GM23338 (cell line): ENCODE measurements at regions not wholly inside any gene's neighbourhood (a gene's known extent, or its start where the extent isn't known, plus 50 kb on each side); places are given as distances from the start of the nearest gene placed in this dataset.

ENCODE experiments used
- ATAC-seq: fragments of 200-7000 bp; cut with Tn5 transposase; 3 replicates; pipeline ENCODE4 v1.9.1; 2020
- DNase-seq: peaks from one replicate; pipeline ENCODE4 v3.0.0-alpha.2; 2015; ENCODE audit warnings: low spot score
- H2AFZ ChIP-seq: fragments of 200-600 bp; sonication (generic); 2 replicates; pipeline ENCODE4 v1.8.0; 2016; ENCODE audit warnings: antibody characterized with exemption, mild to moderate bottlenecking, moderate library complexity
- H3F3A ChIP-seq: fragments of 200-600 bp; sonication (generic); replicated peaks from 2 replicates; pipeline ENCODE4 v1.8.0; 2017; ENCODE audit warnings: antibody characterized with exemption, mixed run types, low read depth
- H3K27ac ChIP-seq: fragments of 200-600 bp; sonication (generic); 2 replicates; pipeline ENCODE4 v1.6.1; 2016; ENCODE audit warnings: low read depth
- H3K27me3 ChIP-seq: fragments of 200-600 bp; sonication (generic); 2 replicates; pipeline ENCODE4 v1.8.0; 2016; ENCODE audit warnings: mild to moderate bottlenecking, mixed run types, moderate library complexity; ENCODE audit not compliant: insufficient read depth
- H3K36me3 ChIP-seq: fragments of 200-600 bp; sonication (generic); 2 replicates; pipeline ENCODE4 v1.8.0; 2016; ENCODE audit warnings: mild to moderate bottlenecking; ENCODE audit not compliant: insufficient read depth
- H3K4me1 ChIP-seq: fragments of 200-600 bp; sonication (generic); 2 replicates; pipeline ENCODE4 v1.8.0; 2016; ENCODE audit warnings: mild to moderate bottlenecking, moderate library complexity; ENCODE audit not compliant: insufficient read depth
- H3K4me2 ChIP-seq: fragments of 200-600 bp; sonication (generic); 2 replicates; pipeline ENCODE4 v1.7.1; 2017; ENCODE audit warnings: mixed run types
- H3K4me3 ChIP-seq: fragments of 200-600 bp; sonication (generic); 2 replicates; pipeline ENCODE4 v1.6.1; 2016; ENCODE audit warnings: mixed run types
- H3K79me2 ChIP-seq: fragments of 200-600 bp; sonication (generic); replicated peaks from 2 replicates; pipeline ENCODE4 v1.8.0; 2017; ENCODE audit warnings: mild to moderate bottlenecking; ENCODE audit not compliant: insufficient read depth
- H3K9me2 ChIP-seq: fragments of 200-600 bp; sonication (generic); 2 replicates; pipeline ENCODE4 v1.8.0; 2017; ENCODE audit not compliant: insufficient read depth
- H4K20me1 ChIP-seq: fragments of 200-600 bp; sonication (generic); replicated peaks from 2 replicates; pipeline ENCODE4 v1.8.0; 2017; ENCODE audit warnings: mild to moderate bottlenecking; ENCODE audit not compliant: insufficient read depth
- H3K27ac Mint-ChIP-seq: 2 replicates; pipeline ENCODE4 v1.8.0; 2020; ENCODE audit warnings: inconsistent platforms, mild to moderate bottlenecking, moderate library complexity, mixed read lengths
- H3K27me3 Mint-ChIP-seq: 3 replicates; pipeline ENCODE4 v1.8.0; 2022; ENCODE audit warnings: low read depth, mild to moderate bottlenecking, moderate library complexity, mixed read lengths, inconsistent platforms; ENCODE audit not compliant: insufficient read depth, poor library complexity
- H3K36me3 Mint-ChIP-seq: 3 replicates; pipeline ENCODE4 v1.8.0; 2021; ENCODE audit warnings: low read depth, mild to moderate bottlenecking, inconsistent platforms, moderate library complexity, mixed read lengths
- H3K4me1 Mint-ChIP-seq: 3 replicates; pipeline ENCODE4 v1.8.0; 2020; ENCODE audit warnings: mild to moderate bottlenecking, inconsistent platforms, mixed read lengths
- H3K4me3 Mint-ChIP-seq: 3 replicates; pipeline ENCODE4 v1.8.0; 2021; ENCODE audit warnings: moderate library complexity, mild to moderate bottlenecking, inconsistent platforms, mixed read lengths
- H3K9me3 Mint-ChIP-seq: 3 replicates; pipeline ENCODE4 v1.8.0; 2020; ENCODE audit warnings: moderate library complexity, mild to moderate bottlenecking, inconsistent platforms, mixed read lengths
- CREB1 ChIP-seq: fragments of 250-450 bp; sonication (Bioruptor Pico); IDR thresholded peaks from 2 replicates; pipeline ENCODE4 v1.5.0; 2020; ENCODE audit warnings: low read depth, mild to moderate bottlenecking, moderate library complexity
- EZH2 ChIP-seq: fragments of 200-600 bp; sonication (generic); IDR thresholded peaks from one replicate; pipeline ENCODE4 v1.8.0; 2017; ENCODE audit warnings: antibody characterized with exemption, mild to moderate bottlenecking, low read depth; ENCODE audit not compliant: unreplicated experiment
- EZH2phosphoT487 ChIP-seq: fragments of 200-600 bp; sonication (generic); IDR thresholded peaks from one replicate; pipeline ENCODE4 v1.8.1; 2018; ENCODE audit warnings: antibody characterized with exemption; ENCODE audit not compliant: unreplicated experiment
- NANOG ChIP-seq: IDR thresholded peaks from 2 replicates; pipeline ENCODE4 v1.6.1; 2016; ENCODE audit warnings: antibody characterized with exemption, borderline replicate concordance
- POLR2AphosphoS5 ChIP-seq: IDR thresholded peaks from 2 replicates; pipeline ENCODE4 v1.6.1; 2016; ENCODE audit warnings: antibody characterized with exemption, low read depth
- ZNF114 ChIP-seq: fragments of 250-450 bp; sonication (Bioruptor Pico); IDR thresholded peaks from 2 replicates; pipeline ENCODE4 v1.5.0; 2020; ENCODE audit warnings: mild to moderate bottlenecking, moderate library complexity
- ZNF331 ChIP-seq: fragments of 250-450 bp; sonication (Bioruptor Pico); IDR thresholded peaks from 2 replicates; pipeline ENCODE4 v1.5.0; 2020; ENCODE audit warnings: low read depth, mild to moderate bottlenecking, moderate library complexity
- ZNF462 ChIP-seq: fragments of 250-450 bp; sonication (Bioruptor Pico); IDR thresholded peaks from 2 replicates; pipeline ENCODE4 v1.5.0; 2020; ENCODE audit warnings: mild to moderate bottlenecking, moderate library complexity
- TF ChIP-seq, protein P1 (sequence below), 2 experiments: fragments of 200-600 bp in 1 of 2; sonication (generic) in 1 of 2; conservative IDR thresholded peaks; 2 replicates each; pipeline versions ENCODE4 v1.5.1 to v1.6.1; 2016 to 2017; ENCODE audit warnings: antibody characterized with exemption in 2 of 2, low read depth in 2 of 2, mild to moderate bottlenecking in 2 of 2, moderate library complexity in 1 of 2
- TF ChIP-seq, protein P2 (sequence below): IDR thresholded peaks from 2 replicates; pipeline ENCODE4 v1.6.1; 2016; ENCODE audit warnings: antibody characterized with exemption

GRCh38 chr11:112661146-112661545, 300.1 kb upstream of the NCAM1 start:
- Histone ChIP-seq H3K36me3 (no peaks in the 10 kb centered on the region), H3K27ac (no peak overlapping the region), H3K79me2 (no peaks in the 10 kb centered on the region), H4K20me1 (no peaks in the 10 kb centered on the region), H3K4me3 (no peak overlapping the region), H3K9me2 (0 out of 2 replicates have a peak, but pooled peaks cover 10% of the 10 kb centered on the region), H2AFZ (0 out of 2 replicates have a peak overlapping the region, but pooled peaks have one; percentile 47), H3F3A (no peaks in the 10 kb centered on the region), H3K4me1 (no peaks in the 10 kb centered on the region), H3K27me3 (no peaks in the 10 kb centered on the region), H3K4me2 (no peak overlapping the region)
- ATAC-seq = no peak
- Mint-ChIP-seq H3K4me3 (no peak overlapping the region), H3K4me1 (no peaks in the 10 kb centered on the region), H3K27me3 (peaks cover 2% of the 10 kb centered on the region), H3K36me3 (no peaks in the 10 kb centered on the region), H3K27ac (no peak overlapping the region), H3K9me3 (no peaks in the 10 kb centered on the region; the same call in 2 of the 3 replicates)
- DNase-seq = no peak
- TF ChIP-seq EZH2 = no peak
- TF ChIP-seq EZH2phosphoT487 = no peak

DNA sequence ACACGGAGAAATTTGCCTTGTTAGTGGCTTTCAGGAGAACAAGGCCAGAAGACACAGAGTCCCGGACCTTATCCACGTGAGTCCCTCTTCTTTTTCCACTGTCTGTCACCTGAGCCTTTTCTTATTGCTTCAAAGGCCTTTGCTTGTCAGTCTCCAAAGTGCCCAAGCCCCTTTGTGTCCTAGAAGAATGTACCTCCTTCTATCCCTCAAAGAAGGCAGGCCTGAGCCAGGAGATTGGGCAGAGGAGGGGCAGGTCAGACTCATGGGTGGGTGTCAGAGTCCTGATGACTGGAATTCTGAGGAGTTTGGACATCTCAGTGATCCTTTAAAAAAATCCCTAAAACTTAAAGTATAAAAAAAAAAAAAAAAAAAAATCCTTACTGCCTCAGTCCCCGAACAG, 299.6 kb upstream of the NCAM1 start:
- no peaks in the 10 kb centered on the region; the same call in 2 of the 3 replicates for H3K9me3 Mint-ChIP-seq
- H3K4me1 ChIP-seq = no peaks in the 10 kb centered on the region
- TF ChIP-seq ZNF331 (CRISPR knock-in tag) (no peak), EZH2 (no peak), CREB1 (no peak), EZH2phosphoT487 (no peak), NANOG (no peak), ZNF462 (CRISPR knock-in tag) (no peak), POLR2AphosphoS5 (no peak), ZNF114 (CRISPR knock-in tag) (no peak)
- TF ChIP-seq, protein P1, sequence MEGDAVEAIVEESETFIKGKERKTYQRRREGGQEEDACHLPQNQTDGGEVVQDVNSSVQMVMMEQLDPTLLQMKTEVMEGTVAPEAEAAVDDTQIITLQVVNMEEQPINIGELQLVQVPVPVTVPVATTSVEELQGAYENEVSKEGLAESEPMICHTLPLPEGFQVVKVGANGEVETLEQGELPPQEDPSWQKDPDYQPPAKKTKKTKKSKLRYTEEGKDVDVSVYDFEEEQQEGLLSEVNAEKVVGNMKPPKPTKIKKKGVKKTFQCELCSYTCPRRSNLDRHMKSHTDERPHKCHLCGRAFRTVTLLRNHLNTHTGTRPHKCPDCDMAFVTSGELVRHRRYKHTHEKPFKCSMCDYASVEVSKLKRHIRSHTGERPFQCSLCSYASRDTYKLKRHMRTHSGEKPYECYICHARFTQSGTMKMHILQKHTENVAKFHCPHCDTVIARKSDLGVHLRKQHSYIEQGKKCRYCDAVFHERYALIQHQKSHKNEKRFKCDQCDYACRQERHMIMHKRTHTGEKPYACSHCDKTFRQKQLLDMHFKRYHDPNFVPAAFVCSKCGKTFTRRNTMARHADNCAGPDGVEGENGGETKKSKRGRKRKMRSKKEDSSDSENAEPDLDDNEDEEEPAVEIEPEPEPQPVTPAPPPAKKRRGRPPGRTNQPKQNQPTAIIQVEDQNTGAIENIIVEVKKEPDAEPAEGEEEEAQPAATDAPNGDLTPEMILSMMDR (conservative IDR thresholded peaks at IDR 0.05; ENCODE audit: low read depth in 2 of 2) = no peak
- TF ChIP-seq, protein P2, sequence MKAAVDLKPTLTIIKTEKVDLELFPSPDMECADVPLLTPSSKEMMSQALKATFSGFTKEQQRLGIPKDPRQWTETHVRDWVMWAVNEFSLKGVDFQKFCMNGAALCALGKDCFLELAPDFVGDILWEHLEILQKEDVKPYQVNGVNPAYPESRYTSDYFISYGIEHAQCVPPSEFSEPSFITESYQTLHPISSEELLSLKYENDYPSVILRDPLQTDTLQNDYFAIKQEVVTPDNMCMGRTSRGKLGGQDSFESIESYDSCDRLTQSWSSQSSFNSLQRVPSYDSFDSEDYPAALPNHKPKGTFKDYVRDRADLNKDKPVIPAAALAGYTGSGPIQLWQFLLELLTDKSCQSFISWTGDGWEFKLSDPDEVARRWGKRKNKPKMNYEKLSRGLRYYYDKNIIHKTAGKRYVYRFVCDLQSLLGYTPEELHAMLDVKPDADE = no peak

More for the DNA sequence above, 299.6 kb upstream of the NCAM1 start:
- no peak overlapping the region for H3K27ac ChIP-seq
- ATAC-seq (no peak), DNase-seq (no peak)
- H3K36me3 ChIP-seq = no peaks in the 10 kb centered on the region
- no peaks in the 10 kb centered on the region for H3F3A ChIP-seq
- H3K4me3 Mint-ChIP-seq = no peak overlapping the region
- H3K4me2 ChIP-seq = no peak overlapping the region
- 0 out of 2 replicates have a peak, but pooled peaks cover 10% of the 10 kb centered on the region for H3K9me2 ChIP-seq
- no peak overlapping the region for H3K27ac Mint-ChIP-seq
- no peaks in the 10 kb centered on the region for H4K20me1 ChIP-seq
- H3K4me3 ChIP-seq = no peak overlapping the region
- H3K36me3 Mint-ChIP-seq = no peaks in the 10 kb centered on the region
- no peaks in the 10 kb centered on the region for H3K27me3 ChIP-seq
- H3K27me3 Mint-ChIP-seq = peaks cover 2% of the 10 kb centered on the region
- no peaks in the 10 kb centered on the region for H3K79me2 ChIP-seq
- H2AFZ ChIP-seq = 0 out of 2 replicates have a peak overlapping the region, but pooled peaks have one; percentile 47
- no peaks in the 10 kb centered on the region for H3K4me1 Mint-ChIP-seq
